Mucosa of gallbladder (tissue), 1 donor: ENCODE measurements at regions not wholly inside any gene's neighbourhood (a gene's known extent, or its start where the extent isn't known, plus 50 kb on each side); places are given as distances from the start of the nearest gene placed in this dataset.
"Not testable (repeated sequence)": the region's sequence is repeated elsewhere in the genome, so short reads cannot be mapped to it uniquely, and the experiment has no call there.

Experiments used
- DNase-seq: peaks from one replicate; pipeline ENCODE4 v3.0.0-alpha.2; 2020; ENCODE audit warnings: low spot score
- donor health status: DM: no; HTN: no; CAD: no.

DNA sequence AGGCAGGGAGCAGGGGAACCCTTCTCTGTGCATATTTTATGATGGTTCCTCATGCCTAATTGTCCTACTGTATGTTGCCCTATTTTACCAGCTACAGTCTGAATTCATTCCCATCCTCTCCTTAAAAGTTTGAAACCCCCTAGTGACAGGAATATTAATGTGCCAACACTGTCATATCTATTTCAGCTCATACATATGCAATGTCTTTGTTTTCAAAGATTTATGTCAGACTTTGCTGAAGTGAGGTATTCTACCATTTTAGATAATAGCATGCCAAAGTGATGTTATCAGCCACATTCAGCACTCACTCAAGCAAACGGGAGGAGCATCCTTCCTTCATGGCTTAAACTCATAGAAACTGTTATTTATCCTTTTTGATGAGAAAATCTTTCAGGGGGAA, 696.5 kb downstream of the NR2F1-AS1 start:
- DNase-seq: no peak

DNA sequence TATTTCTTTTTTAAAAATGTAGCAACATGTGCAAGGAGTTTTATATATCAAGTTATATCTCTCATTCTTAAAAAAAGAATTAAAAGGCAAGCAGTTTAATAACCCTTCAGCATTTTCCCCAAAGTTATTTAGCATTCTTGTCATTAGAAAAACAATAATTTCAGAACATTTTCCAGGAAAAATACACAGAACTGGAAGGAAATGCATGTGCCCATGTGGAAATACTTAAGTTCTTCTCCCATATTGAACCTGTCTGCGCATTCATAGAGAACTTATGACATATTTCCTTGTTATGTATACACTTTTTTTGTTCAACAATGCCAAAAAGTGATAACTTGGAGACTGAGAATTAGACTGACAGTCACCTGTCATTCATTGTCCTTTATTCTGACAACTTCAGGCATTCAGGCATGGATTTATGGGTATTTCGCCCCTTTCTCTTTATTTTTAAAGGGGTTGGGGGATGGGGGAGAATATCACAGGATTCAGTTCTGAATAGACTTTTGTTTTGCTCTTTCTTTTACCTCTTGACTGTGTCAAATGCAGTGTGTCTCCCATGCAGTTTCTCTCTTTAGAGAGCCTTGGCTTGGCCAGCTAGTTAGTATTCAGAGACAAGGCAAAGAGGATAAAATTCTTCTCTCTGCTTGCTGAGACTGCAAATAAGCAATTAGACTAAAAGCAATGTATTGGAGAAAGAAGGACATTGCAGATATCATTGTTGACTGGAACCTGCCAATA, 701.0 kb downstream of the NR2F1-AS1 start:
- no peak for DNase-seq

DNA sequence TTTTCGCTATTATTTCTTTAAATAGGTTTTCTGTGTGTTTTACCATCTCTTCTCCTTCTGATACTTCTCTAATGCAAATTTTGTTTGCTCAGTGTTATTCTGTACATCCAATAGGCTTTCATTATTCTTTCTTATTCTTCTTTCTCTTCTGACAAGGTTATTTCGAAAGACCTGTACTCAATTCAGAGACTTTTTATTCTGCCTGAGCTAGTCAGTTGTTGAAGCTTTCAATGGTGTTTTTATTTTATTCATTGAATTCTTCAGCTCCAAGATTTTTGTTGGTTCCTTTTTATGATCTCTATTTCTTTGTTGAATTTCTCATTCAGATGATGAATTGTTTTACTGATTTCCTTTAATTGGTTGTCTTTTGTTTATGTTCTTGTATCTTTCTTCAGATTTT, 706.2 kb downstream of the NR2F1-AS1 start:
- no peak for DNase-seq

- DNase-seq: no peak
Observed at GRCh38 chr5:92868442-92868841, 712.6 kb downstream of the NR2F1-AS1 start.

- DNase-seq: no peak
Observed at GRCh38 chr5:92864591-92864990, 716.4 kb downstream of the NR2F1-AS1 start.

GRCh38 chr5:92863666-92864065, 717.4 kb downstream of the NR2F1-AS1 start:
- DNase-seq: no peak

GRCh38 chr5:92861531-92862285, 719.3 kb downstream of the NR2F1-AS1 start:
- no peak for DNase-seq

GRCh38 chr5:92860061-92860460, 721.0 kb downstream of the NR2F1-AS1 start:
- DNase-seq: no peak

DNA sequence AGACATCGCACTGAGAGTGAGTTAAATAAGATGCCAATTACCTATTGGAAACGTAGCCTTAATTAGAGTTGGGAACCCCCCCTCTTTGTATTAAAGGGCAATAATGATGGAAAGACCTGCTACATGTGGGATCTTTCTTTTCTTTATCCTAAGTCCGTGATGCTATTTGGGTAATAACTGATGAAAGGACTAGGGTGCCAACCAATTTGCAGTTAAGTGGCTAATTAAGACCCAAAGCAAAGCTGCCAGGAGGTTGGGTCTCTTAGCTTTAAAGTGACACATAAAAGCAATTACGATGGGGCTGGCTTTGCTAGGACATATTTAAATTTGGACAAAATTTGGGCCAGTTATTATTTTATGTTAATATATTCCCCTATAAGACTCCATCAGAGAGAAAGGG, 728.8 kb downstream of the NR2F1-AS1 start:
- no peak for DNase-seq

DNA sequence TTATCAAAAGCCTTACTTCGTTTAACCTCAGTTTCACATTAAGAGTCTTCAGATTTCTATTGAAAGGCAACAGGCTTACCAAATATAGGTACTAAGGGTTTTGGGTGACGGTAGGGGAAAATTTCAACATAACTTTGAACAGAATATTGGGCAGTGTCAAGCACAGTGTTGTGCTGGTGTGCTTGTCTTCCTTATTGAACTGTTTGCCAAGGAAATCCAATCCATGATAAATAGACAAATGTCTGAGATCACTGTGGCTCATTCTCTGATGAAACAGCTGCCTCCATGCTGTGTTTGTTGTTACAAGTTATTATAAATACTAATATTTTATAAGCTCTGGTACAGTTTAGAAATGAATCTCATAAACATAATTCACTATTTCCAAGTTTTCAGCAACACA, 730.1 kb downstream of the NR2F1-AS1 start:
- DNase-seq: no peak

- no peak for DNase-seq
Observed at GRCh38 chr5:92849756-92850155, 731.3 kb downstream of the NR2F1-AS1 start.

DNA sequence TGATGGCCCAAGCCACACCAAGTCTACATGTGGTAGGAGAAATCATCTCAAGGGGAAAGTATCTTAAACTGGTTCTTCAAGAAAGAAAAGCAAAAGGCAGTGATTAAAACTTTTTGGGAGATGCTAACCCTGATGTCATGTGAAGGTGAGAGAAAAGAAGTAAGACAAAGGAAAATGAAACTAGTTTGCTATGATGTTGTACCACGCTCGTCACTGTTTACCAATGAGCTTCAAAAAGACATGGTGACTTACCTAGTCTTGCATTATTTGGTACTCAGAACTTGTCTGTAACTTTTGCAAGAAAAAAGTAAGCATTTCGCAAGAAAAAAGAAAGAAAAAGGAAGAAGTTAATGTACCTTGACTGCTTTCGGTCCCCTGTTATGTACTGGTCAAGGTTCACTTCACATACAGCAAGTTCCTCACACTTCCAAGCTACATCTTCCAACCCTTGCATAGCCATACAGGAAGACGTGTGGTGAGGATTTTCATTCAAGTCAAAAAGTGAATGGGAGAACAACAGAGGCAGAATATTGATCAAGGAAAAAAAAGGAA, 739.3 kb downstream of the NR2F1-AS1 start:
- no peak for DNase-seq

GRCh38 chr5:92838253-92838652, 742.8 kb downstream of the NR2F1-AS1 start:
- DNase-seq: no peak

GRCh38 chr5:92836855-92837755, 743.9 kb downstream of the NR2F1-AS1 start:
- DNase-seq: no peak

DNA sequence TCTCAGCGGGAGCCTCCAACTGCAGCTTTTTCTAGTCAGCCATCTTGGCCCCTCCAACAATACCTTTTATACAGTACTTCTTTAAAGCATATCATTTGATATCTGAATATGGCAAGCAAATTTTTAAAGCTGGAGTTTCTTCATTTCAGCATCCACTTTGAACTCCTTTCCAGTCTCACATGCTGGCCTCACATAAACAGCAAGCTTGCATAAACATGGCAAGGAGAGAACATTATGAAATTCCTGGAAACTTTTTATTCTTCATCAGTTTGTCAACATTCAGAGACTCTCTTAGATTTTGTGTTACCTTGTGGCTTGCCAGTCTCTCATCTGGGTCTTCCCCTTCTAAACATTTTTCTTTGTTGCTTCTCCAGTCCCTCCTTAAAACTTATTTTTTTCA, 745.3 kb downstream of the NR2F1-AS1 start:
- no peak for DNase-seq

DNA sequence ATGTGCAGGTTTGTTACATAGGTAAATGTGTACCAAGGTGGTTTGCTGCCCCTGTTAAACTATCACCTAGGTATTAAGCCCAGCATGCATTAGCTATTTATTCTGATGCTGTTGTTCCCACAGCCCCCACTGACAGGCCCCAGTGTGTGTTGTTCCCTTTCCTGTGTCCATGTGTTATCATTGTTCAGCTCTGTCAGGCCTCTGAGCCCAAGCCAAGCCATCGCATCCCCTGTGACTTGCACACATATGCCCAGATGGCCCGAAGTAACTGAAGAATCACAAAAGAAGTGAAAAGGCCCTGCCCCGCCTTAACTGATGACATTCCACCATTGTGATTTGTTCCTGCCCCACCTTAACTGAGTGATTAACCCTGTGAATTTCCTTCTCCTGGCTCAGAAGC, 757.5 kb downstream of the NR2F1-AS1 start:
- DNase-seq: not testable (repeated sequence)

DNA sequence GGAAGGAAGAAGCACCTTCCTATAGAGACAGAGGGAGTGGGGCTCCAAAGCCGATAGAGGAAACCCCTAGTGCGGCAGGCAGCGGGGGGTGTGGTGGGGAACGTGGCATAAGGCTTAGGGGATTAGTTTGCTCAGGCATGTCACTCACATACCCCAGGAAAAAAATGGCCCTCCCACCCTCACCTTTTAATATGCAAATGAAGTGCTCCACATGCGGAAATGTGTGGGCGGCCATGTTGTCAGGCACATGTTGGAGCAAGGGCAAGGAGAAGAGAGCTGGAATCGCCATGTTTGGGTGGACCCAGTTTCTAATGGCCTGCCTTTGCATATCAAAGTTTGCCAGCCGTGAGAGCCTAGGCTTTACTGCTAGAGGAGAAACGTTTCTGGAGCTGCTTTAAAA, 758.8 kb downstream of the NR2F1-AS1 start:
- DNase-seq: no peak

- DNase-seq: no peak
Observed at GRCh38 chr5:92809855-92810465, 771.1 kb downstream of the NR2F1-AS1 start.

- DNase-seq: no peak
Observed at GRCh38 chr5:92808474-92808873, 772.5 kb downstream of the NR2F1-AS1 start.

- DNase-seq: no peak
Observed at GRCh38 chr5:92807085-92807484, 773.9 kb downstream of the NR2F1-AS1 start.

- DNase-seq: no peak
Observed at GRCh38 chr5:92805446-92805845, 775.6 kb downstream of the NR2F1-AS1 start.

GRCh38 chr5:92801911-92802310, 779.1 kb downstream of the NR2F1-AS1 start:
- DNase-seq: no peak
